Brain microvascular endothelial cell (primary cell): ENCODE measurements at regions not wholly inside any gene's neighbourhood (a gene's known extent, or its start where the extent isn't known, plus 50 kb on each side); places are given as distances from the start of the nearest gene placed in this dataset.

ENCODE experiments used
- DNase-seq: peaks from one replicate; pipeline ENCODE4 v3.0.0-alpha.2; 2020
- H3K27ac ChIP-seq: fragments of 250-450 bp; sonication (Bioruptor Pico); 2 replicates; pipeline ENCODE4 v1.5.1; 2020; ENCODE audit warnings: mild to moderate bottlenecking, moderate library complexity
- H3K27me3 ChIP-seq: fragments of 250-450 bp; sonication (Bioruptor Pico); replicated peaks from 2 replicates; pipeline ENCODE4 v1.5.1; 2020; ENCODE audit warnings: mild to moderate bottlenecking
- H3K36me3 ChIP-seq: fragments of 250-450 bp; sonication (Bioruptor Pico); replicated peaks from 2 replicates; pipeline ENCODE4 v1.5.1; 2020; ENCODE audit warnings: mild to moderate bottlenecking
- H3K4me3 ChIP-seq: 2 replicates; pipeline ENCODE4 v1.5.1; 2011; ENCODE audit warnings: low read depth, mild to moderate bottlenecking, control low read depth, low read length, moderate library complexity
- CTCF ChIP-seq: IDR thresholded peaks from 2 replicates; pipeline ENCODE4 v1.5.1; 2011; ENCODE audit warnings: low read depth, mild to moderate bottlenecking, moderate library complexity, low read length, control low read depth, inconsistent platforms; ENCODE audit errors: missing control alignments
- in situ Hi-C: cut with HindIII; loops from 2 replicates; pipeline ENCODE4 v1.10.0; 2017; ENCODE audit warnings: low sequenced_read_pairs, low pct_ligation_motif_present

DNA sequence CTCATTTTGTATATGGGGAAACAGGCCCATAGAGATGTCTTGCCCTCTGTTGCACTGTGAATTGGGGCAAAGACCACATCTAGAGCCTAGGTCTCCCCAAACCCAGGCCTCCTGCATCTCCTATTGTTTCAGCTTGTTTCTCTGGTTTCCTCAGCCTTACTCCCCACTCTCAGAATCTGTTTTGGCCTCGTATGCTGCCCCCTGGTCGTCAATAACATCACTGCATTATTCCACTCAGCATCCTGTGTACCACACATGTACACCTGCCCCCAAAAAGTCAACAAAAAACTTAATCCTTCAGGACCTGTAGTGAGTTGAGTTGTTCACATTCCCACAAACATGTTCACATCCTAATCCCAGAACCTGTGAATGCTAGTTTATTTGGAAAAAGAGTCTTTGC is 184.8 kb downstream of the BRINP2 start:
- peak; percentile 10 for DNase-seq
- Histone ChIP-seq H3K36me3 (no peaks in the 10 kb centered on the region), H3K27me3 (no peaks in the 10 kb centered on the region), H3K4me3 (no peak overlapping the region), H3K27ac (no peak overlapping the region)
- peak; percentile 67 for TF ChIP-seq CTCF
- in situ Hi-C loops, result no loop called here

GRCh38 chr1:177354247-177354646 is 183.5 kb downstream of the BRINP2 start:
- in situ Hi-C loops, result no loop called here
- Histone ChIP-seq H3K4me3 (no peak overlapping the region), H3K27ac (no peak overlapping the region), H3K27me3 (no peaks in the 10 kb centered on the region), H3K36me3 (no peaks in the 10 kb centered on the region)
- TF ChIP-seq CTCF, result no peak
- no peak for DNase-seq

GRCh38 chr1:177351361-177352108 is 180.8 kb downstream of the BRINP2 start:
- no peaks in the 10 kb centered on the region for H3K27me3 ChIP-seq
- H3K4me3 ChIP-seq, result no peak overlapping the region
- H3K36me3 ChIP-seq, result no peaks in the 10 kb centered on the region
- in situ Hi-C loops, result no loop called here
- no peak for DNase-seq
- H3K27ac ChIP-seq, result no peak overlapping the region
- no peak for TF ChIP-seq CTCF

DNA sequence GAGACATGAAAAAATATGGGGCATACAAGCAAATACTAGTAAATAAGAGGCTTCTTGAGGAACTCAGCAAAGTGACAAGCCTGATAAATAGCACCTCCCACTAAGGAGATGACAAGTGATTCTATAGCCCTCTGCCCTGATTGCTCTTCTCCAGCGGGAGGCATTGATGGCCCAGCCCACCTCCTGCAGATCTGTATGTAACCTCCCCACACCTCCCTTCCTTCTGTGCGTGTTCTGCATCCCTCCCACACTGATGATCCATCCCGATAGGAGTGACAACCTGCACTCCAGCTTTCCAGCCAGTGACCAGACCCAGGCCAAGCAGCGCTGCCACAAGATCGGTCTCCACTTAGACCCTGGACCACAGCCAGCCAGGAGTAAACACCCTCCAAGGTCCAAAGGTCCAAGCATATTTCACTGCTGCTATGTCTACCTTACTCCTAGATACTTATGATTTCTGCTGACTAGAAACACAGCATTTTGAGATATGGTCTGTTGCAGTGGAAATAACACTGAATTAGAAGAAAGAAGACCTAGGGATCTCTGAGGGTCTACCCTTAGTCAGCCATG is 176.1 kb downstream of the BRINP2 start:
- H3K36me3 ChIP-seq, result no peaks in the 10 kb centered on the region
- in situ Hi-C loops, result no loop called here
- TF ChIP-seq CTCF, result no peak
- DNase-seq, result no peak
- no peak overlapping the region for H3K27ac ChIP-seq
- no peaks in the 10 kb centered on the region for H3K27me3 ChIP-seq
- H3K4me3 ChIP-seq, result no peak overlapping the region

DNA sequence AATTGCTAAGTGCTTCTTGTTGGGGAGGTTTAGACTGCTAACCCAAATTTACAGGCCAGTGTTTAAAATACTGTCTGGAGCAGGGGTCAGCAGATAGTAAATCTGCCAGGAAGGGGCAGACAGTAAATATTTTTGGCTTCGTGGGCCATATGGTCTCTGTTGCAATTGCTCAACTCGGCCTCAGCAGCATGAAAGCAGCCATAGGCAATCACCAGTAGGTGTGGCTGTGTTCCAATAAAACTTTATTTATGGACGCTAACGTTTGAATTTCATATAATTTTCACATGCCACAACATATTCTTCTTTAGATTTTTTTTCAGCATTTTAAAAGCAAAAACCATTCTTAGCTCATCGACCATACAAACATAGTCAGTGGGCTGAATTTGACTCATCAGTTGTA is 172.7 kb downstream of the BRINP2 start:
- TF ChIP-seq CTCF, result no peak
- Histone ChIP-seq H3K27me3 (no peaks in the 10 kb centered on the region), H3K27ac (no peak overlapping the region), H3K36me3 (no peaks in the 10 kb centered on the region), H3K4me3 (no peak overlapping the region)
- in situ Hi-C loops, result no loop called here
- DNase-seq, result no peak

DNA sequence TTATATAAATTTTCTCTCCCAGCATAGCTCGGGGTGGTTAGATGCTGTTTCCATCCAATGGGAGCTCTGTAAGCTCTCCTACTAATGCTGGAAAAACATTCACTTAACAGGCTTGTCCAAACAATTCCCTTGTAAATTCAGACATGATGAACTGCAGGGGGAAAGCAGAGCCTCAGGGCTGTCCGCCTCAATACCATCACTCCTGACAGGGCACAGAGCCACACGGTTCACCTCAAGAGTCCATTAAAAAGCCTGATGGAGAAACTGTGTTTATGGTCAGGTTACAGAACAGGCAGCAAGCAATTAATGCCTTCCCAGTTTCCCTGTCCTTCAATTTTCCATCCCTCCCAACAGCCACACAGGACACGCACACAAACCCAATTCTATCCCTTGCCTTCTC is 171.0 kb downstream of the BRINP2 start:
- Histone ChIP-seq H3K36me3 (no peaks in the 10 kb centered on the region), H3K27me3 (no peaks in the 10 kb centered on the region), H3K27ac (no peak overlapping the region), H3K4me3 (no peak overlapping the region)
- TF ChIP-seq CTCF, result no peak
- in situ Hi-C loops, result no loop called here
- DNase-seq, result no peak
